Activated CD8-positive, alpha-beta memory T cell treated with anti-CD3 and anti-CD28 coated beads, Interleukin-2, amount 10 ng/mL, durations not matched to agents 7 days and 5 days (primary cell): ENCODE measurements at regions not wholly inside any gene's neighbourhood (a gene's known extent, or its start where the extent isn't known, plus 50 kb on each side); places are given as distances from the start of the nearest gene placed in this dataset.

ENCODE experiments used
- ATAC-seq: fragments of 150-1000 bp; cut with Tn5 transposase; one replicate; pipeline ENCODE4 v1.10.0; 2021; ENCODE audit warnings: moderate library complexity
- CTCF ChIA-PET: fragments of 350-600 bp; sonication (Branson Sonifier 250); formaldehyde crosslinking; loops from one replicate; lab custom pipeline; 2021; ENCODE audit warnings: antibody characterized with exemption; lab: Charles Lee
- DNase-seq: peaks from one replicate; pipeline ENCODE4 v3.0.0-alpha.2; 2020
- H3K27ac Mint-ChIP-seq: one replicate; pipeline ENCODE4 v1.8.0; 2021; ENCODE audit warnings: mild to moderate bottlenecking, mixed read lengths
- H3K27me3 Mint-ChIP-seq: one replicate; pipeline ENCODE4 v1.8.0; 2021; ENCODE audit warnings: mixed read lengths
- H3K36me3 Mint-ChIP-seq: one replicate; pipeline ENCODE4 v1.8.0; 2021; ENCODE audit warnings: mild to moderate bottlenecking, mixed read lengths
- H3K4me1 Mint-ChIP-seq: one replicate; pipeline ENCODE4 v1.8.0; 2021; ENCODE audit warnings: mixed read lengths
- H3K4me3 Mint-ChIP-seq: one replicate; pipeline ENCODE4 v1.8.0; 2021; ENCODE audit warnings: mild to moderate bottlenecking, moderate library complexity, mixed read lengths
- H3K9me3 Mint-ChIP-seq: one replicate; pipeline ENCODE4 v1.8.0; 2022; ENCODE audit warnings: low read depth, mixed read lengths

DNA sequence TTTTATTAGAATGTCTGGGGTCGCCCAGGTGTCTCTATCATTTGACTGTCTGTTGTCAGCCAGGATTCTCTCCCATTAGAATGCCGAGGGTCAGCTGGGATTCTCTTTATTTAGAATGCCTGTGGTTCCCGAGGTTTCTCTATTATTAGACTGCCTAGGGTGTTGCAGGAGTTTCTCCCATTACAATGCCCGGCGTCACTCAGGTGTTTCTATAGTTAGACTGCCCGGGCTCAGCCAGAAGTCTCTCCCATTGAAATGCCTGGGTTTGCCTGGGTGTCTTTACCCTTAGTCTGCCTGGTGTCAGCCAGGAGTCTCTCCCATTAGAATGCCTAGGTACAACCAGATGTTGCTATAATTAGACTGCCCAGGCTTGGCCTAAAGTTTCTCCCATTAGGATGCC, 2252.0 kb downstream of the TP53TG3F start:
- Mint-ChIP-seq H3K27ac (no peak overlapping the region), H3K27me3 (no peaks in the 10 kb centered on the region), H3K9me3 (peaks cover 7% of the 10 kb centered on the region), H3K4me1 (no peaks in the 10 kb centered on the region), H3K36me3 (no peaks in the 10 kb centered on the region), H3K4me3 (no peak overlapping the region)
- CTCF ChIA-PET: no interaction called here
- DNase-seq: no peak
- ATAC-seq: no peak

GRCh38 chr16:35711958-35712357, 2252.5 kb downstream of the TP53TG3F start:
- peaks cover 10% of the 10 kb centered on the region for H3K9me3 Mint-ChIP-seq
- DNase-seq (no peak), ATAC-seq (no peak)
- no peaks in the 10 kb centered on the region for H3K27me3 Mint-ChIP-seq
- no peaks in the 10 kb centered on the region for H3K36me3 Mint-ChIP-seq
- H3K4me3 Mint-ChIP-seq: no peak overlapping the region
- H3K27ac Mint-ChIP-seq: no peak overlapping the region
- no peaks in the 10 kb centered on the region for H3K4me1 Mint-ChIP-seq
- CTCF ChIA-PET: no interaction called here

GRCh38 chr16:35713762-35714650, 2254.6 kb downstream of the TP53TG3F start:
- CTCF ChIA-PET: no interaction called here
- Mint-ChIP-seq H3K27me3 (no peaks in the 10 kb centered on the region), H3K36me3 (no peaks in the 10 kb centered on the region), H3K9me3 (peaks cover 10% of the 10 kb centered on the region), H3K27ac (no peak overlapping the region), H3K4me3 (no peak overlapping the region), H3K4me1 (no peaks in the 10 kb centered on the region)
- ATAC-seq (no peak), DNase-seq (no peak)

- no peaks in the 10 kb centered on the region for H3K36me3 Mint-ChIP-seq
- no peak overlapping the region for H3K27ac Mint-ChIP-seq
- CTCF ChIA-PET: no interaction called here
- peaks cover 14% of the 10 kb centered on the region for H3K9me3 Mint-ChIP-seq
- DNase-seq (no peak), ATAC-seq (no peak)
- no peaks in the 10 kb centered on the region for H3K27me3 Mint-ChIP-seq
- H3K4me1 Mint-ChIP-seq: no peaks in the 10 kb centered on the region
- H3K4me3 Mint-ChIP-seq: no peak overlapping the region
Measured at GRCh38 chr16:35714665-35715064, 2255.3 kb downstream of the TP53TG3F start.

GRCh38 chr16:35724551-35724950, 2265.1 kb downstream of the TP53TG3F start:
- peaks cover 18% of the 10 kb centered on the region for H3K9me3 Mint-ChIP-seq
- no peak for ATAC-seq
- no peaks in the 10 kb centered on the region for H3K4me1 Mint-ChIP-seq
- DNase-seq: no peak
- no peak overlapping the region for H3K27ac Mint-ChIP-seq
- H3K4me3 Mint-ChIP-seq: no peak overlapping the region
- no peaks in the 10 kb centered on the region for H3K36me3 Mint-ChIP-seq
- CTCF ChIA-PET: no interaction called here
- no peaks in the 10 kb centered on the region for H3K27me3 Mint-ChIP-seq

- CTCF ChIA-PET: no interaction called here
- no peaks in the 10 kb centered on the region for H3K4me1 Mint-ChIP-seq
- H3K36me3 Mint-ChIP-seq: no peaks in the 10 kb centered on the region
- H3K27ac Mint-ChIP-seq: no peak overlapping the region
- H3K9me3 Mint-ChIP-seq: peaks cover 18% of the 10 kb centered on the region
- DNase-seq (no peak), ATAC-seq (no peak)
- H3K27me3 Mint-ChIP-seq: no peaks in the 10 kb centered on the region
- H3K4me3 Mint-ChIP-seq: no peak overlapping the region
Measured at GRCh38 chr16:35725949-35726348, 2266.5 kb downstream of the TP53TG3F start.

DNA sequence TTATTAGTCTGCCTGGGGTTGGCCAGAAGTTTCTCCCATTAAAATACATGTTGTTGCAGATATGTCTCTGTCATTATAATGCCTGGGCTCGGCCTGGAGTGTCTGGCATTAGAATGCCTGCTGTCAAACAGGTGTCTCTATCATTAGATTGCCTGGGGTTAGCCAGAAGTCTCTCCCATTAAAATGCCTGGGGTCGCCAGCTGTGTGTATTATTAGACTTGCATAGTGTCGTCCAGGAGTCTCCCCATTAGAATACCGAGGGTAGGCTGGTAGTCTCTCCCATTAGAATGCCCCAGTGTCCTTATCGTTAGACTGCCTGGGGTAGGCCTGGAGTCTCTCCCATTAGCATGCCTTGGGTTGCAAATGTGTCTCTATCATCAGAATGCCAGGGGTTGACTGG, 2270.8 kb downstream of the TP53TG3F start:
- ATAC-seq: no peak
- CTCF ChIA-PET: no interaction called here
- no peak for DNase-seq
- Mint-ChIP-seq H3K9me3 (peaks cover 11% of the 10 kb centered on the region), H3K36me3 (no peaks in the 10 kb centered on the region), H3K27me3 (no peaks in the 10 kb centered on the region), H3K27ac (no peak overlapping the region), H3K4me3 (no peak overlapping the region), H3K4me1 (no peaks in the 10 kb centered on the region)

DNA sequence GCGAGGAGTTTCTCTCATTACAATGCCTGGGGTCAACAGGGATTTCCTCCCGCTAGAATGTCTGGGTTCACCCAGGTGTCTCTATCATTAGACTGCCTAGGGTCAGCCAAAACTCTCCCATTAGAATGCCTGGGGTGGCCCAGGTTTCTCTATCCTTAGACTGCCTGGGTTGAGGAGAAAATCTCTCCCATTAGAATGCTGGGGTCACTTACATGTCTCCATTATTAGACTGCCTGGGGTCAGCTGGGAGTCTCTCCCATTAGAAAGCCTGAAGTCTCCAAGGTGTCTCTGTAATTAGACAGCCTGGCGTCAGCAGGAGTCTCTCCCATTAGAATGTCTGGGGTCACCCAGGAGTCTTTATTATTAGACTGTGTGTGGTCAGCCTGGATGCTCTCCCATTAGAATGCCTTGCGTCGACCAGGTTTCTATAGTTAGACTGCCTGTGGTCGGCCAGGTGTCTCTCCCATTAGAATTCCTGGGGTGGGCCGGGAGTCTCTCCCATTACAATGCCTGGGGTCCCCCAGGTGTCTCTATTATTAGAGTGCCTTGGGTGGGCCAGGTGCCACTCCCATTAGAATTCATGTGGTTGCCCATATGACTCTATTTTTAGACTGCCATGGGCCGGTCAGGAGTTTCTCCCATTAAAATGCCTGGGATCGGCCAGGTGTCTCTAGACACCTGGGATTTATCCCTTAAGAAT, 2272.1 kb downstream of the TP53TG3F start:
- Mint-ChIP-seq H3K27me3 (no peaks in the 10 kb centered on the region), H3K4me3 (no peak overlapping the region), H3K4me1 (no peaks in the 10 kb centered on the region), H3K36me3 (no peaks in the 10 kb centered on the region), H3K27ac (no peak overlapping the region), H3K9me3 (peaks cover 12% of the 10 kb centered on the region)
- no peak for DNase-seq
- CTCF ChIA-PET: no interaction called here
- no peak for ATAC-seq

GRCh38 chr16:35732046-35732810, 2272.8 kb downstream of the TP53TG3F start:
- Mint-ChIP-seq H3K27me3 (no peaks in the 10 kb centered on the region), H3K36me3 (no peaks in the 10 kb centered on the region), H3K4me1 (no peaks in the 10 kb centered on the region), H3K9me3 (peaks cover 12% of the 10 kb centered on the region), H3K4me3 (no peak overlapping the region), H3K27ac (no peak overlapping the region)
- DNase-seq: no peak
- CTCF ChIA-PET: no interaction called here
- ATAC-seq: no peak

- DNase-seq (no peak), ATAC-seq (no peak)
- CTCF ChIA-PET: no interaction called here
- no peak overlapping the region for H3K4me3 Mint-ChIP-seq
- H3K27me3 Mint-ChIP-seq: no peaks in the 10 kb centered on the region
- H3K4me1 Mint-ChIP-seq: no peaks in the 10 kb centered on the region
- H3K9me3 Mint-ChIP-seq: peaks cover 21% of the 10 kb centered on the region
- no peaks in the 10 kb centered on the region for H3K36me3 Mint-ChIP-seq
- H3K27ac Mint-ChIP-seq: no peak overlapping the region
Measured at GRCh38 chr16:35733278-35733965, 2274.0 kb downstream of the TP53TG3F start.

DNA sequence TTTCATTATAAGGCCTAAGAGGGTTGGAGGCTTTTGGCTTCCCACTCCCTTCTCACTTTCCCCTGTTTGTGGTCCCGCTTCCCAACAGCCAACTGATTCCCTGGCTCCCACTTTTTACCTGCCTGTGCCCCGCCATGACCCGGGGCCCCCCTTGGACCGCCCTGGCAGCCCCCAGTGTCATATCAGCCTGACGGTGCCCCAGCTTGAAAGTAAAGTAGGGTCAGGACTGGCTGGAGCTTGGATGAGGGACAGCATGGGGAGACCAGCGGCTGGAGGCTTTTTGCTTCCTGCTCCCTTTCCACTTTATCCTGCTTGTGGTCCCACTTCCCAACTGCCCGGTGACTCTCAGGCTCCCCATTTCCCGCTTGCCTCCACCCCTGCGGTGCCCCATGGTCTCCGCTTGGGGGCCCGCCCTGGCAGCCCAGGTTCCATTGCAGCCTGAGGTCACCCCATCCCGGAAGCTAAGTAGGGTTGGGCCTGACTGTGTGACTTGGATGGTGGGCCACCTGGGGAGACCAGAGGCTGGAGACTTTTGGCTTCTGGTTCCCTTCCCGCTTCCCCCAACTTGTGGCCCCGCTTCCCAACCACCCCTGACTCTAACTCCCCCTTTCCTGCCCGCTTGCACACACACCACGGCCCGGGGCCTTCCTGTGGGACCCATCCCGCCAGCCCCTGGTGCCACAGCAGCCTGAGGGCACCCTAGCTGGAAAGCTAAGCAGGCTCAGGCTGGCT, 2274.7 kb downstream of the TP53TG3F start:
- H3K4me3 Mint-ChIP-seq: no peak overlapping the region
- DNase-seq (no peak), ATAC-seq (no peak)
- H3K27ac Mint-ChIP-seq: no peak overlapping the region
- no peaks in the 10 kb centered on the region for H3K4me1 Mint-ChIP-seq
- H3K36me3 Mint-ChIP-seq: no peaks in the 10 kb centered on the region
- CTCF ChIA-PET: no interaction called here
- no peaks in the 10 kb centered on the region for H3K27me3 Mint-ChIP-seq
- peaks cover 28% of the 10 kb centered on the region for H3K9me3 Mint-ChIP-seq

DNA sequence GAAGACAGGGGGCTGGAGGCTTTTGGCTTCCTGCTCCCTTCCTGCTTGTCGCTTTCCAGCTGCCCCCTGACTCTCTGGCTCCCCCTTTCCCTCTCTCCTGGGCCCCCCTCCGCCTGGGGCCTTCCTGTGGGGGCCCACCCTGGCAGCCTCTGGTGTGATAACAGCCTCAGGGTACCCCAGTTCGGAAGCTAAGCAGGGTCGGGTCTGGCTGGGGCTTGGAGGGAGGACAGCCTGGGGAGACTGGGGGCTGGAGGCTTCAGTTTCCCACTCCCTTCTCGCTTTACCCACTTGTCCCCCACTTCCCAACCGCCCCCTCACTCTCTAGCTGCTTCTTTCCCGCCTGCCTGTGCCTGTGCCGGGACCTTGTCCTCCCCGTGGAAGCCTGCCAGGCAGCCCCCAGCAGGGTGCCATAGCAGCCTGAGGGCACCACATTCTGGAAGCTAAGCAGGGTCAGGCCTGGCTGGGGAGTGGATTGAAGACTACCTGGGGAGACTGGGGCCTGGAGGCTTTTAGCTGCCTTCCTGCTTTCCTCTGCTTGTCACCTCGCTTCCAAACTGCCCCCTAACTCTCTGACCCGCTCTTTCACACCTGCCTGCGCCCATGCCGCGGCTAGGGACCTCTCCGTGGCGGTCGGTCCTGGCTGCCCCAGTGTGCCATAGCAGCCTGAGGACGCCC, 2275.5 kb downstream of the TP53TG3F start:
- Mint-ChIP-seq H3K27ac (no peak overlapping the region), H3K36me3 (no peaks in the 10 kb centered on the region), H3K4me1 (no peaks in the 10 kb centered on the region), H3K9me3 (peaks cover 35% of the 10 kb centered on the region), H3K27me3 (no peaks in the 10 kb centered on the region), H3K4me3 (no peak overlapping the region)
- DNase-seq (no peak), ATAC-seq (no peak)
- CTCF ChIA-PET: no interaction called here
